Adrenal gland (tissue), 5 donors: ENCODE measurements at regions not wholly inside any gene's neighbourhood (a gene's known extent, or its start where the extent isn't known, plus 50 kb on each side); places are given as distances from the start of the nearest gene placed in this dataset.

Experiments
- CTCF ChIP-seq, 6 experiments: fragments of 450-650 bp in 4 of 6; fragments of 200-600 bp in 2 of 6; sonication (generic) in 1 of 6; IDR thresholded peaks; 1 replicate in 5 of 6; 2 replicates in 1 of 6; pipeline versions ENCODE4 v1.5.1 to v1.8.0; 2016 to 2021; ENCODE audit warnings: antibody characterized with exemption in 6 of 6, mild to moderate bottlenecking in 2 of 6, moderate library complexity in 1 of 6
- POLR2A ChIP-seq, 2 donors: fragments of 450-650 bp; IDR thresholded peaks; one replicate each; pipeline ENCODE4 v1.6.1; 2017; ENCODE audit warnings: antibody characterized with exemption in 2 of 2, mild to moderate bottlenecking in 2 of 2, moderate library complexity in 1 of 2
- donor health status: DM: no; HTN: no; CAD: no.

DNA sequence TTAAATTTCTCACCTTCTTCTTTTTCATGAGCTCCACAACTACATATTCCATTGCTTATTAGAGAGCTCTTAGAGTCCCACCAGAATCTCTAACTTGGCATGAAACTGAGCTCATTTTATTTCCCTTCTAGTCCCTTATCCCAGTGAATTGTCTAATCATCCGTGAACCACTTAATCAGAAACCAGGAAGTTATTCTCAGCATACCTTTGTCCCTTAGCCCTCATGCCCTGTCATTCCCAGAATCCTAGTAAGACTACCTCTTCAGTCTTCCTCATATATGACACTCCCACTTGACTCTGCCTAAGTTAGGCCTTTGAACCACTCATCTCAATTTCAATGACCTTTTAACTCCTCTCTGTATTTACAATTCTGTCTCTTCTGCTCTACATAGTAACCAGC is 93.0 kb upstream of the PAPPA start:
- no peak for TF ChIP-seq CTCF (IDR thresholded peaks at IDR 0.05)
- no peak for TF ChIP-seq POLR2A (IDR thresholded peaks at IDR 0.05)
